Activated CD8-positive, alpha-beta memory T cell treated with anti-CD3 and anti-CD28 coated beads, Interleukin-2, amount 50 U/mL, for 24 hours (primary cell): ENCODE measurements at regions not wholly inside any gene's neighbourhood (a gene's known extent, or its start where the extent isn't known, plus 50 kb on each side); places are given as distances from the start of the nearest gene placed in this dataset.

Experiments
- DNase-seq: peaks from one replicate; pipeline ENCODE4 v3.0.0-alpha.2; 2020; ENCODE audit errors: extremely low read depth

- no peak for DNase-seq
These were observed 450.8 kb downstream of the EIPR1 start for GRCh38 chr2:2926858-2927175.

DNA sequence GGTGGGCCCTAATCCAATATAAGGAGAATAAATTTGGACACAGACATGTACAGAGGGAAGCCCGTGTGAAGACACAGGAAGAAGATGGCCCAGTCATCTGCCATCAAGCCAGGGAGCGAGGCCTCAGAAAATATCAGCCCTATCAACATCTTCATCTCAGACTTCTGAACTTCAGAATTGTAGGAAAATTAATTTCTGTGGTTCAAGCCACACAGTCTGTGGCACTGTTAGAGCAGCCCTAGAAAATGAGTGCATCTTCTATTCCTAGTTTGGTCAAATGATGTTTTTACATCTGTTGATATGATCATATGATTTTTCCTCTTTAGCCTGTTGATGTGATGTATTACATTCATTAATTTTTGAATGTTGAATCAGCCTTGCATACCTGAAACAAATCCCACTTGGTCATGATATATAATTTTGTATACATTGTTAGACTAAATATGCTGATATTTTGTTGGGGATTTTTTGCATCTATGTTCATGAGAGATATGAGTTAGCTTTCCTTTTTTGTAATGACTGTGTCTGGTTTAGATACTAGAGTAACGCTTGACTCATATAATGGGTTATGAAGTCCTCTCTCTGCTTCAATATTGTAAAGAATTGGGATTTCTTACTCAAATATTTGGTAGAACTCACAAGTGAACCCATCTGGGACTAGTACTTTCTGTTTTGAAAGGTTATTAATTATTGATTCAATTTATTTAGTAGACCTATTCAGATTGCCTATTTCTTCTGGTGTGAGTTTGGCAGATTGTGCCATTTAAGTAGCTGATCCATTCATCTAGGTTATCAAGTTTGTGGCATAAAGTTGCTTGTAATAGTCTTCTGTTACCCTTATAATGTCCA lies 451.4 kb downstream of the EIPR1 start:
- DNase-seq = no peak

GRCh38 chr2:2922156-2922555 lies 455.5 kb downstream of the EIPR1 start:
- DNase-seq = no peak

GRCh38 chr2:2921011-2921720 lies 456.5 kb downstream of the EIPR1 start:
- no peak for DNase-seq

DNA sequence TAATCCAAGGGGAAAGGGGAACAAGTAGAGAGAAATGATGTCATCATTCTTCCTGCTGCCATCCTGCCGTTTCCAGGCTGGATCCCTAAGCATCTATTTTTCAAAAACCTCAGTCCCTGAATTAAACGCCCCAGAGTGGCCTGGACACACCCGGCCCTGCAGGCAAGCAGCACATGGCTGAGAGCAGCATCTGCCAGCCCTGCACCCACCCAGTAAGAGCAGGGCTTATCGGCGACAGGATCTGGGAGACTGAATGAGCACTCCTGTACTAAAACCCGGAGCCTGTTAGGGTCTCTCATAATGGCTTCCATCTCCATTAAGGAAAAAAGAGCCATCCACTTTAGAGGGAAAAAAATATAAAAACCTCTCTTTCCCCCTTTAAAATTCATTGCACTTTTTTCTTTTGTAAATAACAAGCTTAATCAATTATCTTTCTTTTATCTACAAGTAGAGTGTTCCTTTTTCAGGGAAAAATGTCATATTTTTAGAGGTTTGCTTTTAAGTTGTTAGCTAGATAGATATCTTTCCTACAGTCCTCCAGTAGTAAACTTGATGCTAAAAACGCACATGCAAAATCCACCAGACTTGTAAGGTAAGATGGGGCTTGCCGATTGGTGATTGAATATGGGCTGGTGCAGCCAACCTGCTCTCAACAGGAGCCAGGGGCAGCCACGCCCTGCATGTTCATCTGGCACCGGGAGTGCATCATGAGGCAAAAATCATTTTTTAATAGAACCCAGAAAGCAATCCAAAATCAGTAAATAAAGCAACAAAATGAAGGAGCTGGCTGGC lies 457.8 kb downstream of the EIPR1 start:
- no peak for DNase-seq

GRCh38 chr2:2919026-2919425 lies 458.6 kb downstream of the EIPR1 start:
- no peak for DNase-seq

DNA sequence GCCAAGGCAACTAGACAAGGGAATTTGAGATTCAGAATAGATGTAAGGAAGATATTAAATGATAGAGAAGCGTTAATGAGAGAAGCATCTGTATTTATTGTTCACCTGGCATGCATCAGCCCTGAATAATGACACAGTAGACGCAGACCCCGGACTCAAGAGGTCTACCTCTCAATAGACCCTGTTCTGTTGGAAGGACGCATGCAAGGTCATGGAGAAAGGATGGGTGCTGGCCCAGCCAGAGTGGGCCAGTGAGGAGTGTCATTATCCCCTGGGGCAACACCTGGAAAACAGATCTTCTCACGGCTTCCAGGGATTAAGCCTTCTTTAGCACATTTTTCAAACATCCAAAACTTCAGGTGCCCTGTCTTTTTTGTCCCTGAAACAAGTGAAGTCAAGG lies 461.0 kb downstream of the EIPR1 start:
- DNase-seq = no peak

DNA sequence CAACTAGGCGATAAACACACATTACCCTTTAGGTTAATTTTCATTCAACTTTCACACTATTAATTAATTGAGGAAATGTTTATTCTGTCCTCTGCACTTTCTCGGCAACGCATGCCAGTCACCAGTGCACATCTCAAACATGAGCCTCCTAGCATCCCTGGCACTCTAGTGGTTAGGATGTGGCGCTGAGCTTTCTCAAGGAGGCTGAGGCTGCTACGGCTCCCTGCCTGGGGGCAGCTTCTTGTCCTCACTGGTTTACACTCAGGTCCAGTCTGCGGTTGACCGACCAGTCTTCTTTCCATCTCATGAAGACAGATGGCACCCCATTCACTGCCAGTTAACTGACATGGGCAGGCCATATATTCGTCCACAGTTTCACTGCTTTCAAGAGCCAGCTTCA lies 463.4 kb downstream of the EIPR1 start:
- DNase-seq = no peak

DNA sequence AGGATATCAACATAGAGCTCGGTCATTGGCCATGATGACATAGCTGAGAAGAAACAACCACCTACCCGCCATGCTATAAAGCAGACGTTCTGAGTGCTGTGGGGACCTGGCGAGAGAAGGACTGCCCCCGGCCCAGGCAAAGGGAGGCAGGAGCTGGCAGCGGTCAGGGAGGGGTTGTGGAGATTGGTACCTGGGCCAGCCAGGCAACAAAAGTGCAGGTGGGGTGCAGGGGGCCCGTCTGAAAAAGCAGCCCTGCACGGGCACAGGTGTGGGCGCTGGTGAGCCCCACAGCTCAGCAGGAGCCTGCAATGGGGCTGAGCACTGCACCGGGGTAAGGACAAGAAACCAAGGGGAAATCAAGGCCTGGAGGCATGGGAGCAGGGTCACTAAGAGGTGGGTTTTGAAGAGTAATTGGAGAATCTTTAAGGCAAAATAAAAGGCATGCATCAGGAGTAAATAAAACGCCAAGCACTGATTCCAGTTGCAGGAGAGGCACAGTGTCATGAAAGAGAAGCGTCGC lies 464.0 kb downstream of the EIPR1 start:
- DNase-seq = no peak

GRCh38 chr2:2912731-2913130 lies 464.9 kb downstream of the EIPR1 start:
- DNase-seq = no peak

DNA sequence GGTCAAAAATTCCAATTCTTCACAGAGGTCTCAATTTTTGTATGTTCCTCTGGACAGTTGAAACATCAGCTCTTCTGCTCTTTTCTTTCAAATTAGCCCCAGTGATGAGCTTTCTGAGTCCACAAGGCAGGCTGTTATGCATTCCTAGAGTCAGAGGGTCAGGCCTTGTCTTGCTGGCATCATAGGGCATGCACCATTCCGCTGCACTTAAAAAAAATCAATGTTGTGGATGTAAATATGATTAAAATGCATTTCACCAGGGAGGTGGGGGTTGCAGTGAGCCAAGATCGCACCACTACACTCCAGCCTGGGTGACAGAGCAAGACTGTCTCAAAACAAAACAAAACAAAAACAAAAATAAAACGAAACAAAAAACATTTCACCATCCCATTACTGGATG lies 465.3 kb downstream of the EIPR1 start:
- DNase-seq = no peak

DNA sequence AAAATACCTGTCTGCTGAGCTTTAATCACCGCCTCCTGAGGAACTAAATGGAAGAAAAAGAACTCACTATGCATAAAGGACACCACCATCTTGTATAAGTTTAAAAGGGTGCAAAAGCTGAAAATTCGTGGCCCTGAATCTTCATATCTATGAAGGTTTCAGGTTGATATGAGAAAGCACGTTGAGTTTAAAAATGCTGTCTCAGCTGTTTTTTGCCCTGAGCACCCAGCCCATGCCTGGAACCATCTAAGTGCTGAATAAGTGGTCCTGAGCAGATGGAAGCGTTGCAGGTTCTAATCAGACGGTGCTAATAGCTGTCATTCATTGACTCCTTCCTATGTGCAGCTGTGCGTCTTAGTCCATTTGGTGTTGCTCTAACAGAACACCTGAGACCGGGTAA lies 467.4 kb downstream of the EIPR1 start:
- no peak for DNase-seq

GRCh38 chr2:2909086-2910035 lies 468.3 kb downstream of the EIPR1 start:
- no peak for DNase-seq

DNA sequence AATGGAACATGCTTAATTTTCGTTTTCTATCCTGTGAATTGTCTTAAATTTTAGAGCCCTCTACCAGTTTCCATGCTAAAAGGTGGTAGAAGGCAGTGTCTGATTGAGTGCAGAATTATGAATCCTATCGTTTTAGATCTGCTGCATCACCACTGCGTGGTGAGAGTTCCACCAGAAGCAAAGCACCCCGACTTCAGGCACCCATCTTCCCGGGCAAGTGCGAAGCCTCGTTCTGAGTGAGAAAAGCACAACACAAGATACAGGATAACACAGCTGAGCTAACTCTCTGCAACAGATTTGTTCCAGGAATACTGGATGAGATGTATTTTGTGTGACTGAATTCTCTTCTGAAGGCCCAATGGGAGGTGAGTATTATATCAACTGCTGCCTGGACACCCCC lies 471.5 kb downstream of the EIPR1 start:
- DNase-seq = no peak

DNA sequence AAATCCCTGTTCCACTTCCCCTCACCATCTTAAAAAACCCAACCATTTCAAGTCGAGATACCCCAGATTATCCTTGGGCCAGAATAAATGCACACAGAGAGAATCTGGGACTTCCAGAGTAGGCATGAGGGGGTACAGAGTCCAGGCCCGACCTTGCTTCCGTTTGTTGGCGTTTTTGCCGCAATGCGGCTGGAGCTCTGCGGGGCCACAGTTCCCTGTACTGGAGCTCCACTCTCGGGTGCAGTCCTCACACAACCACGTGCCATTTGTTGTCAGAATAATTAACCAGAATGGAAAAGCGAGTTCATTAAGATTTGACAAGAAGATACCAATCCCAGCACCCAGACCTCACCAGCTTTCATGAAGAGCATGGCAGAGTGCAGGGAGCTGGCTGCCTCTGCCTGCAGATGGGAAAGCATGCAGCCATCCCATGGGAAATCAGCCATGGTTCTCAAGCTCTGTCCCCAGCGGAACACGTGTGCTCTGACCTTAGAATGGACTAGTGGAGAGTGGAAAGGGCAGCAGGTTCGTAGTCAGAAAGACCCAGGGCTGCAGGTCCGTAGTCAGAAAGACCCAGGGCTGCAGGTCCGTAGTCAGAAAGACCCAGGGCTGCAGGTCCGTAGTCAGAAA lies 472.8 kb downstream of the EIPR1 start:
- no peak for DNase-seq

DNA sequence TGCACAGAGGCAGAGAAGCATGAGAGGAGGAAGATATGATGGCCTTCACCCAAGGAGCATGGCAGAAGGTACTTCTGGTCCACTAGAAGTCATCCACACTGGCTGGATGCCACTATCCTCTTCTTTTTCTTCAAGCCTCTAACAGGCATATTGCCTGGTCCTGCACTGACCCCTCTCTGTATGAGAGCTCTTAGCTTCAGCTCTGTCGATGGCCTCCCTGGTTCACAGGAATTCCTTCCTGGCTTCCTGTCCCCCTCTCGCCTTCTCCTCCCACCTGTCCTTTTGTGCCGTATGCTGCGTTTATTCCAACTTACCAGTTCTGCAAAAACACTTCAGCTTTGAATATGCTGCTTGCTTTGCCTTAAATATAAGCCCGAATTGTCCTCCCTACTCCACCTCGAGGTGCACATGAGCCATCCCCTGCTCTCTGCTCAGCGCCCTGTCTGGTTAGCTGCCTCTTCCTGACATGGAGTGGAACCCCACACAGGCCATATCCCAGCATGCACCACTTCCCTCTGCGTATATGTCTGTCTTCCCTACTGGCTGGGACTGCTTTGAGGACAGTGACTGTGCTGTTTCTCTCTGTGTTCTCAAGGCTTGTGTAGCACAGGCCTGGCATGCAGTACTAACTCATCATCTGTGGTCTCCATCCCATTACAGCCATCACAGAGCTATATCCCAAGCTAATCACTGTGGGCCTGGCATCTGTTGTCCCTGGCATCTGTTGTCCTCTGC lies 474.9 kb downstream of the EIPR1 start:
- no peak for DNase-seq

DNA sequence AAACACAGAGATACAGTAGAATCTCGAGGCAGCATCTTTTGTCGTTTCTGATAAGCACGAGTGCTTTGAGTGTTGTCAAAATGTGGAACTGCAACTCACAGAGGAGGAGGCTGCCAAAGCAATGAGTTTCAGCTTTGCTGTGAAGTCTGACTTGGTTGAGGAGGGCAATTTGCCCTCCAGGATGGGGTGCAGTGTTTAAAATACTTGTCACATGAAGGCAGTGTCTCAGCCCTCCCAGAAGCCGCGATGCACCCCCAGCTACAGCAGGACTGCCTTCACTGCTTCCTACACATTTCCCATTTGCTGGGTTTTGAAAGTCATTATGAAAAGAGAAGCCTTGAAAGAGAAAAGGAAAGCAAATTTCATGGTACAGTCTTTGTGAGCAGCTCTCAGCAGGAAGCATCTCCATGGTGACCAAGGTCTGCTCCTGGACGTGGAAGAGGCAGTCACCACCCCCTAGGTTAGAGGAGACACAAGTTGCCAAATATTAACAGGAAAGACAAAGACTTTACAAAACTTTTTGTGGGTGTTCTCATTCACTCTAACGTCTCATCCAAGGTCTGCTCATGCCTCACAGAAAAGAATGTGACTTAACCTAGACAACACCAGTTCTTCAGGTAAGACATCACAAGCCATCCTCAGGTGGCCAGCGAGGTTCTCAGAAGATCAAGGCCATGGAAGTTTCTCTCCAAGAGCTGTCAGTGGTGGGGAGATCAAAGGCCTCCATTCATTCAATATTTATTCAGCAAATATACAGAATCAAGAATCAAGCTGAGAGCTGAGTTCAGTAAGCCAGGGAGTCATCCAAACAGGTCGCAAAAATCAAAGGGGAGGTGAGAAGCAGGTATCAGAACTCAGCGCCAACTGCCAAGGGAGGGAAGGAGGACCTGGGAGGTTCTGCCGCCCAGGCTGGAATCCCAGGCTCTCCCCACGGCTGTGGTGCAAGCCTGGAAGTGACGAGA lies 476.0 kb downstream of the EIPR1 start:
- DNase-seq = no peak

DNA sequence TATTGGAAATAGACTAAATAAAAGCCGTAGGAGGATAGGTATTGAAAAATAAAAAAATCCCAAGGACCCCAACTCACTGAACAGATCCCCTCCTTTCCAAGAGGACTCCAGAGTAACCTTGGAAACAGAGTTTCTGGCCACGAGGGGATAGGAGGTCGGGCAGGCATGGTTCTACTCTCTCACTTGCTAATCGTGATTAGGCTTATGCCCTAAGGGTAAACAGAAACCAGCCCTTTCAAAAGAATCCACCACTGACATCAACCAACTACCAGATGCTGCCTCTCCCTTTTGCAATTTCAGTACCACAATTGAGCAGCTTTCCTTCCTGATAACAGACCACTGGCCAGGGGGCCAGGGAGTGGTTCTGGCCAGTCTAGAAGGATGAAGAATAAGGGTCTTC lies 477.8 kb downstream of the EIPR1 start:
- no peak for DNase-seq

DNA sequence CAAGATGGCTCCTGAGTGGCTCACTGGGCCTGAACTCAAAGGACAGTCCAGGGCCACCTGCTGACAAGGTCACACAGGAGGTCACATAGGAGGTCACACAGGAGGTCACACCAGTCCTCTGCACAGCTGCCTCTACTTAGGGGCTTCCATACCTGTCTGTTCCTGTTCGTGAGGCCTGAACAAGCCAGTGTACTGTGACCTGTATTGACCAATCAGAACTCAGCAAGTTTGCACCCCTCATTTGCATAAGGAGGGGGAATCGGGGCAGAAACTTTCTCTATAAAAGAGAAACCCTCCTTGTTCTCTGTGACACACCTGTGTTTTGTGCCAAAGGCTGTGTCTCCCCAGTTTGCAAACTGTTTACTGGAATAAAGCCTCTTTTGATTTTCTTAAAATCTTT lies 478.9 kb downstream of the EIPR1 start:
- DNase-seq = no peak
